Fibroblast of peridontal ligament (primary cell): ENCODE measurements at regions not wholly inside any gene's neighbourhood (a gene's known extent, or its start where the extent isn't known, plus 50 kb on each side); places are given as distances from the start of the nearest gene placed in this dataset.

Source experiments
- DNase-seq: peaks from one replicate; pipeline ENCODE4 v3.0.0-alpha.2; 2010; ENCODE audit errors: extremely low read depth

GRCh38 chr14:73800970-73801515 lies 50.6 kb upstream of the PTGR2 start:
- DNase-seq = no peak

GRCh38 chr14:73797543-73798265 lies 53.9 kb upstream of the PTGR2 start:
- no peak for DNase-seq

GRCh38 chr14:73796893-73797542 lies 54.6 kb upstream of the PTGR2 start:
- no peak for DNase-seq

GRCh38 chr14:73796415-73796814 lies 55.2 kb upstream of the PTGR2 start:
- no peak for DNase-seq

- DNase-seq = no peak
Measured at GRCh38 chr14:73795974-73796373, 55.7 kb upstream of the PTGR2 start.

GRCh38 chr14:73795466-73795865 lies 56.2 kb upstream of the PTGR2 start:
- no peak for DNase-seq

GRCh38 chr14:73794146-73794545 lies 57.5 kb upstream of the PTGR2 start:
- peak; percentile 37 for DNase-seq

GRCh38 chr14:73792481-73792880 lies 59.1 kb upstream of the PTGR2 start:
- DNase-seq = no peak

GRCh38 chr14:73789989-73790581 lies 61.5 kb upstream of the PTGR2 start:
- peak; percentile 98 for DNase-seq

- DNase-seq = no peak
Measured at GRCh38 chr14:73788701-73789551, 62.7 kb upstream of the PTGR2 start.

GRCh38 chr14:73788317-73788598 lies 63.4 kb upstream of the PTGR2 start:
- DNase-seq = no peak

GRCh38 chr14:73787486-73788316 lies 63.9 kb upstream of the PTGR2 start:
- DNase-seq = peak; percentile 61

GRCh38 chr14:73786636-73787485 lies 64.8 kb upstream of the PTGR2 start:
- peak; percentile 30 for DNase-seq

- peak; percentile 97 for DNase-seq
Measured at GRCh38 chr14:73785834-73786635, 65.6 kb upstream of the PTGR2 start.

- DNase-seq = peak; percentile 93
Measured at GRCh38 chr14:73785336-73785833, 66.2 kb upstream of the PTGR2 start.

- no peak for DNase-seq
Measured at GRCh38 chr14:73784988-73785313, 66.7 kb upstream of the PTGR2 start.

GRCh38 chr14:73784181-73784987 lies 67.2 kb upstream of the PTGR2 start:
- DNase-seq = peak; percentile 80

- DNase-seq = peak; percentile 32
Measured at GRCh38 chr14:73783107-73783727, 68.4 kb upstream of the PTGR2 start.
